CD14-positive monocyte (primary cell): ENCODE measurements at regions not wholly inside any gene's neighbourhood (a gene's known extent, or its start where the extent isn't known, plus 50 kb on each side); places are given as distances from the start of the nearest gene placed in this dataset.

Experiments
- DNase-seq, 3 donors: peaks; one replicate each; pipeline ENCODE4 v3.0.0-alpha.2; 2011 to 2022
- H2AFZ ChIP-seq: 2 replicates; pipeline ENCODE4 v1.6.0; 2012; ENCODE audit warnings: mild to moderate bottlenecking, low read depth, low read length, inconsistent platforms; ENCODE audit not compliant: insufficient read depth, poor library complexity, severe bottlenecking
- H3K27ac ChIP-seq, 2 donors: 1 replicate in 1 of 2; 2 replicates in 1 of 2; pipeline ENCODE4 v1.5.1; 2012 to 2013; ENCODE audit warnings: low read length in 2 of 2, control low read depth in 1 of 2, inconsistent platforms in 1 of 2, low read depth in 1 of 2, mild to moderate bottlenecking in 1 of 2
- H3K27me3 ChIP-seq, 2 donors: one replicate each; pipeline versions ENCODE4 v1.6.0 to v1.6.1; 2011 to 2013; ENCODE audit warnings: low read length in 2 of 2; ENCODE audit not compliant: control insufficient read depth in 2 of 2, insufficient read depth in 2 of 2
- H3K36me3 ChIP-seq, 2 donors: replicated peaks in 1 of 2; 1 replicate in 1 of 2; 2 replicates in 1 of 2; pipeline versions ENCODE4 v1.5.1 to v1.6.1; 2012 to 2013; ENCODE audit warnings: low read length in 2 of 2, control low read depth in 1 of 2, inconsistent platforms in 1 of 2, mild to moderate bottlenecking in 1 of 2; ENCODE audit not compliant: insufficient read depth in 2 of 2, control insufficient read depth in 1 of 2
- H3K4me1 ChIP-seq, 2 donors: 1 replicate in 1 of 2; 2 replicates in 1 of 2; pipeline versions ENCODE4 v1.5.1 to v1.6.1; 2012 to 2013; ENCODE audit warnings: low read length in 2 of 2, control low read depth in 1 of 2, inconsistent platforms in 1 of 2, mild to moderate bottlenecking in 1 of 2, moderate library complexity in 1 of 2; ENCODE audit not compliant: insufficient read depth in 2 of 2, control insufficient read depth in 1 of 2
- H3K4me2 ChIP-seq: replicated peaks from 2 replicates; pipeline ENCODE3; 2012; ENCODE audit warnings: low read length, moderate library complexity, mild to moderate bottlenecking; ENCODE audit not compliant: poor library complexity, severe bottlenecking; ENCODE audit errors: extremely low read depth
- H3K4me3 ChIP-seq, 3 experiments: fragments of 200-600 bp in 1 of 3; sonication (generic) in 1 of 3; replicated peaks in 1 of 3; 1 replicate in 2 of 3; 2 replicates in 1 of 3; pipeline ENCODE4 v1.5.1; 2011 to 2013; ENCODE audit warnings: low read length in 3 of 3, mild to moderate bottlenecking in 3 of 3, control low read depth in 2 of 3, low read depth in 2 of 3, inconsistent platforms in 1 of 3, moderate library complexity in 1 of 3
- H3K79me2 ChIP-seq: 2 replicates; pipeline ENCODE4 v1.6.0; 2012; ENCODE audit warnings: mild to moderate bottlenecking, control low read depth, inconsistent platforms, low read length, moderate library complexity; ENCODE audit not compliant: insufficient read depth
- H3K9ac ChIP-seq: 2 replicates; pipeline ENCODE4 v1.6.0; 2017; ENCODE audit warnings: low read length, mild to moderate bottlenecking; ENCODE audit not compliant: insufficient read depth, poor library complexity, severe bottlenecking
- H3K9me3 ChIP-seq, 2 donors: replicated peaks in 1 of 2; 1 replicate in 1 of 2; 2 replicates in 1 of 2; pipeline versions ENCODE4 v1.5.1 to v1.6.1; 2012 to 2013; ENCODE audit warnings: low read length in 2 of 2, control low read depth in 1 of 2; ENCODE audit not compliant: control insufficient read depth in 1 of 2, insufficient read depth in 1 of 2
- H4K20me1 ChIP-seq: 2 replicates; pipeline ENCODE4 v1.6.0; 2012; ENCODE audit warnings: mild to moderate bottlenecking, low read length, control low read depth, moderate library complexity; ENCODE audit not compliant: insufficient read depth
- H3K27ac Mint-ChIP-seq, 7 donors: one replicate each; pipeline ENCODE4 v1.8.0; 2020; ENCODE audit warnings: mild to moderate bottlenecking in 7 of 7, mixed read lengths in 7 of 7, moderate library complexity in 6 of 7, inconsistent platforms in 2 of 7
- H3K27me3 Mint-ChIP-seq, 3 donors: one replicate each; pipeline ENCODE4 v1.8.0; 2021 to 2022; ENCODE audit warnings: low read depth in 3 of 3, mild to moderate bottlenecking in 3 of 3, mixed read lengths in 3 of 3, moderate library complexity in 3 of 3, inconsistent platforms in 1 of 3
- H3K36me3 Mint-ChIP-seq, 2 donors: one replicate each; pipeline ENCODE4 v1.8.0; 2020; ENCODE audit warnings: mixed read lengths in 2 of 2, inconsistent platforms in 1 of 2, mild to moderate bottlenecking in 1 of 2
- H3K4me1 Mint-ChIP-seq: one replicate; pipeline ENCODE4 v1.8.0; 2020; ENCODE audit warnings: mild to moderate bottlenecking, mixed read lengths
- H3K4me3 Mint-ChIP-seq, 2 donors: one replicate each; pipeline ENCODE4 v1.8.0; 2020; ENCODE audit warnings: mild to moderate bottlenecking in 2 of 2, mixed read lengths in 2 of 2, moderate library complexity in 1 of 2
- H3K9me3 Mint-ChIP-seq, 7 donors: one replicate each; pipeline ENCODE4 v1.8.0; 2020 to 2022; ENCODE audit warnings: mixed read lengths in 7 of 7, mild to moderate bottlenecking in 6 of 7, moderate library complexity in 6 of 7, inconsistent platforms in 2 of 7
- CTCF ChIP-seq: fragments of 200-600 bp; IDR thresholded peaks from one replicate; pipeline ENCODE4 v1.8.0; 2022; ENCODE audit warnings: antibody characterized with exemption, mild to moderate bottlenecking
- WGBS: methylation state at CpG from one replicate; pipeline ENCODE4 v1.1.5; 2013; ENCODE audit warnings: missing lambda C conversion rate; ENCODE audit not compliant: insufficient coverage; 5-methylcytosine and 5-hydroxymethylcytosine counted together
- intact Hi-C, 2 donors: fragments of 100-400 bp; cut with micrococcal nuclease; formaldehyde crosslinking; loops; one replicate each; pipeline versions ENCODE4 v1.15.0 to v1.15.1; 2023

- Histone ChIP-seq H3K4me1 (peaks cover 16 to 18% of the 10 kb centered on the region in 2 donors), H2AFZ (no peak overlapping the region), H3K9ac (no peak overlapping the region), H3K4me3 (no peak overlapping the region), H3K27me3 (no peaks in the 10 kb centered on the region), H3K27ac (no peak overlapping the region), H4K20me1 (no peaks in the 10 kb centered on the region), H3K36me3 (no peaks in the 10 kb centered on the region), H3K79me2 (no peaks in the 10 kb centered on the region), H3K9me3 (no peaks in the 10 kb centered on the region), H3K4me2 (no peak overlapping the region)
- H3K36me3 Mint-ChIP-seq = no peaks in the 10 kb centered on the region
- intact Hi-C loops = no loop called here
- peaks cover 4 to 14% (median 5%) of the 10 kb centered on the region in 7 donors for H3K9me3 Mint-ChIP-seq
- no peak for DNase-seq
- H3K4me3 Mint-ChIP-seq = no peak overlapping the region
- WGBS = 57% methylated on average over 3 of the region's 3 CpGs
- peaks cover 27% of the 10 kb centered on the region for H3K4me1 Mint-ChIP-seq
- H3K27ac Mint-ChIP-seq = peak overlapping the region in 1 of 7 donors; percentile 35
- TF ChIP-seq CTCF = no peak
- peaks cover 3 to 9% (median 6%) of the 10 kb centered on the region in 3 donors for H3K27me3 Mint-ChIP-seq
Observed at GRCh38 chr15:100794008-100794407, 85.6 kb upstream of the ALDH1A3 start.

GRCh38 chr15:100801256-100801900 is 78.3 kb upstream of the ALDH1A3 start:
- H3K27ac ChIP-seq = no peak overlapping the region
- intact Hi-C loops = no loop called here
- 100% methylated on average over 4 of the region's 17 CpGs for WGBS
- H3K4me3 Mint-ChIP-seq = no peak overlapping the region
- no peak overlapping the region for H2AFZ ChIP-seq
- H3K27ac Mint-ChIP-seq = peak overlapping the region in 1 of 7 donors; percentile 57
- H3K4me3 ChIP-seq = no peak overlapping the region
- peaks cover 4 to 11% (median 5%) of the 10 kb centered on the region in 3 donors for H3K27me3 Mint-ChIP-seq
- H4K20me1 ChIP-seq = no peaks in the 10 kb centered on the region
- H3K9me3 ChIP-seq = peaks cover 4 to 14% of the 10 kb centered on the region in 2 donors
- H3K27me3 ChIP-seq = no peaks in the 10 kb centered on the region
- H3K4me2 ChIP-seq = no peak overlapping the region
- H3K36me3 ChIP-seq = no peaks in the 10 kb centered on the region
- H3K36me3 Mint-ChIP-seq = no peaks in the 10 kb centered on the region
- DNase-seq = no peak
- TF ChIP-seq CTCF = no peak
- H3K4me1 Mint-ChIP-seq = no peaks in the 10 kb centered on the region
- H3K9ac ChIP-seq = no peak overlapping the region
- no peaks in the 10 kb centered on the region for H3K79me2 ChIP-seq
- H3K9me3 Mint-ChIP-seq = peaks cover 8 to 25% (median 16%) of the 10 kb centered on the region in 7 donors
- no peaks in the 10 kb centered on the region for H3K4me1 ChIP-seq
